Trophoblast cell (in vitro differentiated cells and primary cell): ENCODE measurements at regions not wholly inside any gene's neighbourhood (a gene's known extent, or its start where the extent isn't known, plus 50 kb on each side); places are given as distances from the start of the nearest gene placed in this dataset.

Experiments
- DNase-seq, 2 donors: peaks; one replicate each; pipeline ENCODE4 v3.0.0-alpha.2; 2016
- H2AFZ ChIP-seq: 2 replicates; pipeline ENCODE4 v1.6.1; 2013; ENCODE audit warnings: low read length, moderate library complexity, mild to moderate bottlenecking; ENCODE audit not compliant: insufficient read depth, poor library complexity
- H2AK5ac ChIP-seq: 2 replicates; pipeline ENCODE4 v1.6.1; 2013; ENCODE audit warnings: mild to moderate bottlenecking, low read length
- H2BK120ac ChIP-seq: 2 replicates; pipeline ENCODE4 v1.6.1; 2013; ENCODE audit warnings: low read length, mild to moderate bottlenecking, moderate library complexity; ENCODE audit not compliant: insufficient read depth, poor library complexity
- H2BK12ac ChIP-seq: 2 replicates; pipeline ENCODE4 v1.6.1; 2013; ENCODE audit warnings: mild to moderate bottlenecking, low read length, moderate library complexity
- H2BK5ac ChIP-seq: 2 replicates; pipeline ENCODE4 v1.6.1; 2013; ENCODE audit warnings: low read length, low read depth, moderate library complexity, mild to moderate bottlenecking; ENCODE audit not compliant: poor library complexity
- H3K14ac ChIP-seq: 2 replicates; pipeline ENCODE4 v1.6.1; 2013; ENCODE audit warnings: mild to moderate bottlenecking, low read length
- H3K18ac ChIP-seq: 2 replicates; pipeline ENCODE4 v1.6.1; 2013; ENCODE audit warnings: mild to moderate bottlenecking, low read length
- H3K23ac ChIP-seq: 2 replicates; pipeline ENCODE4 v1.6.1; 2013; ENCODE audit warnings: low read length
- H3K27ac ChIP-seq: 2 replicates; pipeline ENCODE4 v1.5.1; 2013; ENCODE audit warnings: low read depth, mild to moderate bottlenecking, inconsistent platforms, low read length, moderate library complexity
- H3K27me3 ChIP-seq: 2 replicates; pipeline ENCODE4 v1.6.1; 2013; ENCODE audit warnings: inconsistent platforms, mild to moderate bottlenecking, low read length, moderate library complexity; ENCODE audit not compliant: insufficient read depth
- H3K36me3 ChIP-seq, 2 experiments: 1 replicate in 1 of 2; 2 replicates in 1 of 2; pipeline ENCODE4 v1.6.1; 2013; ENCODE audit warnings: low read length in 2 of 2, mild to moderate bottlenecking in 2 of 2, moderate library complexity in 1 of 2; ENCODE audit not compliant: insufficient read depth in 2 of 2, control insufficient read depth in 1 of 2
- H3K4ac ChIP-seq: 2 replicates; pipeline ENCODE4 v1.6.1; 2013; ENCODE audit warnings: low read depth, mild to moderate bottlenecking, low read length, moderate library complexity
- H3K4me1 ChIP-seq, 2 experiments: 1 replicate in 1 of 2; 2 replicates in 1 of 2; pipeline ENCODE4 v1.6.1; 2013; ENCODE audit warnings: low read length in 2 of 2, mild to moderate bottlenecking in 2 of 2, moderate library complexity in 1 of 2; ENCODE audit not compliant: insufficient read depth in 2 of 2, control insufficient read depth in 1 of 2
- H3K4me2 ChIP-seq: 2 replicates; pipeline ENCODE4 v1.6.1; 2013; ENCODE audit warnings: inconsistent platforms, mild to moderate bottlenecking, low read length, moderate library complexity
- H3K4me3 ChIP-seq: 2 replicates; pipeline ENCODE4 v1.5.1; 2013; ENCODE audit warnings: mild to moderate bottlenecking, low read depth, low read length, inconsistent platforms
- H3K79me1 ChIP-seq: one replicate; pipeline ENCODE4 v1.6.1; 2013; ENCODE audit warnings: low read length
- H3K79me2 ChIP-seq: 2 replicates; pipeline ENCODE4 v1.6.1; 2013; ENCODE audit warnings: low read length, mild to moderate bottlenecking; ENCODE audit not compliant: control insufficient read depth, insufficient read depth, poor library complexity
- H3K9ac ChIP-seq: 2 replicates; pipeline ENCODE4 v1.6.1; 2013; ENCODE audit warnings: mild to moderate bottlenecking, low read length
- H3K9me3 ChIP-seq: 2 replicates; pipeline ENCODE4 v1.6.1; 2013; ENCODE audit warnings: low read depth, mild to moderate bottlenecking, control low read depth, inconsistent platforms, low read length; ENCODE audit not compliant: insufficient read depth
- H4K12ac ChIP-seq: 2 replicates; pipeline ENCODE4 v1.6.1; 2013; ENCODE audit warnings: low read depth, mild to moderate bottlenecking, low read length, moderate library complexity
- H4K8ac ChIP-seq: 2 replicates; pipeline ENCODE4 v1.6.1; 2013; ENCODE audit warnings: low read depth, mild to moderate bottlenecking, low read length, moderate library complexity
- H4K91ac ChIP-seq: one replicate; pipeline ENCODE4 v1.6.1; 2013; ENCODE audit warnings: low read depth, mild to moderate bottlenecking, low read length, moderate library complexity
- WGBS: extraction: QIAGEN DNeasy Blood & Tissue Kit; methylation state at CpG from one replicate; pipeline ENCODE4 v1.1.7; 2013; ENCODE audit warnings: missing lambda C conversion rate; ENCODE audit not compliant: insufficient read length, insufficient coverage; ENCODE audit errors: extremely low coverage; 5-methylcytosine and 5-hydroxymethylcytosine counted together

- no peak overlapping the region for H4K12ac ChIP-seq
- no peak overlapping the region for H3K23ac ChIP-seq
- H3K79me1 ChIP-seq, result peaks cover 20% of the 10 kb centered on the region
- peak overlapping the region; percentile 44 for H2BK12ac ChIP-seq
- no peak overlapping the region for H3K9ac ChIP-seq
- peaks cover 0 to 14% of the 10 kb centered on the region in 2 experiments for H3K4me1 ChIP-seq
- no peaks in the 10 kb centered on the region for H3K36me3 ChIP-seq
- no peak for DNase-seq
- no peak overlapping the region for H3K27ac ChIP-seq
- H4K8ac ChIP-seq, result no peak overlapping the region
- H3K9me3 ChIP-seq, result no peaks in the 10 kb centered on the region
- H3K4me3 ChIP-seq, result no peak overlapping the region
- no peak overlapping the region for H2AFZ ChIP-seq
- H4K91ac ChIP-seq, result no peak overlapping the region
- no peak overlapping the region for H3K18ac ChIP-seq
- no peak overlapping the region for H3K4ac ChIP-seq
- no peaks in the 10 kb centered on the region for H3K79me2 ChIP-seq
- H3K27me3 ChIP-seq, result no peaks in the 10 kb centered on the region
- H2BK5ac ChIP-seq, result no peak overlapping the region
- no CpG with 5 or more reads among the region's 1 CpG for WGBS
- no peak overlapping the region for H2BK120ac ChIP-seq
- H3K14ac ChIP-seq, result no peak overlapping the region
- no peak overlapping the region for H3K4me2 ChIP-seq
- no peak overlapping the region for H2AK5ac ChIP-seq
Measured at GRCh38 chr15:62969442-62970089, 73.0 kb upstream of the TPM1 start.

DNA sequence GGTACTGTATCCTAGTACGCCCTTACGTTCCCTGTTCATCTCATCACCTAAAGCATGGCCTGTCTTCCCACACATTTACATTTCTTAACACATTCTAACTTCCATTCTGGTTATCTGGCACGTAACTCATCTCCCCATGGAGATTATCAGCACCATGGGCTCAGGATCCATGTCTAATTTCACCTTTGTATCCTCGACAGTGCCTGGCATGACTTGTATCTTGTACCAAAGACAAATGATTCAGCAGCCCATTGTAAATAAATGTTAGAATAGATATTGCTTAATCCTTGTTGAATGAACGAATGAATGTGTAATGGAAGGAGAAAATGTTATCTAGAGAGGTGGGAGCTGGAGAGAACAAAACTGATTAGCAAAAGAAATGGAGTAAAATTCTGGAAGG, 69.7 kb upstream of the TPM1 start:
- H2AK5ac ChIP-seq, result peak overlapping the region; percentile 26
- WGBS, result 100% methylated on average over 1 of the region's 5 CpGs
- peaks cover 10 to 18% of the 10 kb centered on the region in 2 experiments for H3K4me1 ChIP-seq
- H3K79me1 ChIP-seq, result peaks cover 30% of the 10 kb centered on the region
- H3K79me2 ChIP-seq, result peaks cover 3% of the 10 kb centered on the region
- no peak overlapping the region for H3K18ac ChIP-seq
- no peak overlapping the region for H4K8ac ChIP-seq
- peak overlapping the region; percentile 63 for H2BK12ac ChIP-seq
- no peaks in the 10 kb centered on the region for H3K9me3 ChIP-seq
- H3K14ac ChIP-seq, result peak overlapping the region; percentile 14
- no peak overlapping the region for H3K4ac ChIP-seq
- no peak overlapping the region for H3K4me2 ChIP-seq
- H2BK5ac ChIP-seq, result no peak overlapping the region
- no peak overlapping the region for H2AFZ ChIP-seq
- no peak overlapping the region for H3K23ac ChIP-seq
- no peak overlapping the region for H4K12ac ChIP-seq
- H3K27ac ChIP-seq, result no peak overlapping the region
- H3K36me3 ChIP-seq, result no peaks in the 10 kb centered on the region
- H2BK120ac ChIP-seq, result peak overlapping the region; percentile 81
- H4K91ac ChIP-seq, result peak overlapping the region; percentile 4
- no peak overlapping the region for H3K4me3 ChIP-seq
- no peaks in the 10 kb centered on the region for H3K27me3 ChIP-seq
- no peak overlapping the region for H3K9ac ChIP-seq
- DNase-seq, result no peak

GRCh38 chr15:62975515-62975914, 67.0 kb upstream of the TPM1 start:
- Histone ChIP-seq H3K4ac (peak overlapping the region; percentile 22), H4K91ac (peak overlapping the region; percentile 89)
- no CpG with 5 or more reads among the region's 8 CpGs for WGBS

GRCh38 chr15:62976301-62976881, 66.2 kb upstream of the TPM1 start:
- no peak overlapping the region for H3K18ac ChIP-seq
- no peak overlapping the region for H3K4ac ChIP-seq
- no peaks in the 10 kb centered on the region for H3K9me3 ChIP-seq
- peak overlapping the region; percentile 46 for H3K14ac ChIP-seq
- H3K4me2 ChIP-seq, result peak overlapping the region; percentile 17
- H3K27me3 ChIP-seq, result no peaks in the 10 kb centered on the region
- H4K8ac ChIP-seq, result peak overlapping the region; percentile 27
- no peak overlapping the region for H3K23ac ChIP-seq
- H4K91ac ChIP-seq, result peak overlapping the region; percentile 90
- no peak overlapping the region for H3K4me3 ChIP-seq
- H2AFZ ChIP-seq, result no peak overlapping the region
- peak overlapping the region; percentile 87 for H3K27ac ChIP-seq
- H3K9ac ChIP-seq, result no peak overlapping the region
- H2AK5ac ChIP-seq, result no peak overlapping the region
- peak; percentile 63 to 67 for DNase-seq
- no peak overlapping the region for H4K12ac ChIP-seq
- H3K4me1 ChIP-seq, result peaks cover 21 to 26% of the 10 kb centered on the region in 2 experiments
- H2BK5ac ChIP-seq, result peak overlapping the region; percentile 98
- no peaks in the 10 kb centered on the region for H3K36me3 ChIP-seq
- peaks cover 3% of the 10 kb centered on the region for H3K79me2 ChIP-seq
- no CpG with 5 or more reads among the region's 2 CpGs for WGBS
- H2BK120ac ChIP-seq, result peak overlapping the region; percentile 84
- peaks cover 50% of the 10 kb centered on the region for H3K79me1 ChIP-seq
- H2BK12ac ChIP-seq, result peak overlapping the region; percentile 33

More at GRCh38 chr15:62975515-62975914, 67.0 kb upstream of the TPM1 start:
- Histone ChIP-seq H3K36me3 (no peaks in the 10 kb centered on the region), H3K27ac (peak overlapping the region; percentile 74), H3K9ac (no peak overlapping the region), H2BK12ac (peak overlapping the region; percentile 89), H3K14ac (peak overlapping the region; percentile 75), H3K27me3 (no peaks in the 10 kb centered on the region), H3K4me2 (no peak overlapping the region), H3K79me2 (peaks cover 3% of the 10 kb centered on the region), H3K9me3 (no peaks in the 10 kb centered on the region), H2AK5ac (peak overlapping the region; percentile 46), H3K23ac (no peak overlapping the region), H2AFZ (peak overlapping the region; percentile 6), H2BK5ac (peak overlapping the region; percentile 86), H3K79me1 (peaks cover 44% of the 10 kb centered on the region), H3K4me1 (peaks cover 21 to 26% of the 10 kb centered on the region in 2 experiments), H4K8ac (peak overlapping the region; percentile 72), H4K12ac (no peak overlapping the region), H3K18ac (peak overlapping the region; percentile 18), H2BK120ac (peak overlapping the region; percentile 92), H3K4me3 (no peak overlapping the region)
- DNase-seq, result peak; percentile 49 to 50
